ENCODE measurements at regions not wholly inside any gene's neighbourhood (a gene's known extent, or its start where the extent isn't known, plus 50 kb on each side); places are given as distances from the start of the nearest gene placed in this dataset.

GRCh38 chr7:94054130-94054529, 50.0 kb upstream of the BET1 start:
- DNase-seq (ENCODE audit: low read depth in 3 of 3): no peak

GRCh38 chr7:94055963-94056362, 51.8 kb upstream of the BET1 start:
- no peak for DNase-seq (ENCODE audit: low read depth in 3 of 3)

GRCh38 chr7:94056796-94057207, 52.6 kb upstream of the BET1 start:
- DNase-seq (ENCODE audit: low read depth in 3 of 3): no peak

GRCh38 chr7:94057955-94058354, 53.8 kb upstream of the BET1 start:
- no peak for DNase-seq (ENCODE audit: low read depth in 3 of 3)

GRCh38 chr7:94059746-94060145, 55.6 kb upstream of the BET1 start:
- no peak for DNase-seq (ENCODE audit: low read depth in 3 of 3)

- no peak for DNase-seq (ENCODE audit: low read depth in 3 of 3)
These were observed 56.6 kb upstream of the BET1 start for GRCh38 chr7:94060752-94061151.

GRCh38 chr7:94061326-94061725, 57.2 kb upstream of the BET1 start:
- DNase-seq (ENCODE audit: low read depth in 3 of 3): no peak

GRCh38 chr7:94062372-94062771, 58.2 kb upstream of the BET1 start:
- DNase-seq (ENCODE audit: low read depth in 3 of 3): no peak

- no peak for DNase-seq (ENCODE audit: low read depth in 3 of 3)
These were observed 60.5 kb upstream of the BET1 start for GRCh38 chr7:94064541-94065191.

GRCh38 chr7:94067047-94067446, 62.9 kb upstream of the BET1 start:
- no peak for DNase-seq (ENCODE audit: low read depth in 3 of 3)

GRCh38 chr7:94067506-94067905, 63.4 kb upstream of the BET1 start:
- no peak for DNase-seq (ENCODE audit: low read depth in 3 of 3)

- no peak for DNase-seq (ENCODE audit: low read depth in 3 of 3)
These were observed 65.1 kb upstream of the BET1 start for GRCh38 chr7:94069162-94069739.

- DNase-seq (ENCODE audit: low read depth in 3 of 3): no peak
These were observed 76.4 kb upstream of the BET1 start for GRCh38 chr7:94080551-94080950.

GRCh38 chr7:94082126-94082525, 78.0 kb upstream of the BET1 start:
- DNase-seq (ENCODE audit: low read depth in 3 of 3): no peak

- DNase-seq (ENCODE audit: low read depth in 3 of 3): peak in 2 of 3 experiments; percentile 3 to 10
These were observed 83.7 kb upstream of the BET1 start for GRCh38 chr7:94087664-94088352.

- DNase-seq (ENCODE audit: low read depth in 3 of 3): no peak
These were observed 84.4 kb upstream of the BET1 start for GRCh38 chr7:94088560-94088959.

- DNase-seq (ENCODE audit: low read depth in 3 of 3): no peak
These were observed 85.7 kb upstream of the BET1 start for GRCh38 chr7:94089806-94090205.

GRCh38 chr7:94092980-94093379, 88.8 kb upstream of the BET1 start:
- DNase-seq (ENCODE audit: low read depth in 3 of 3): no peak

GRCh38 chr7:94094298-94094697, 90.1 kb upstream of the BET1 start:
- no peak for DNase-seq (ENCODE audit: low read depth in 3 of 3)

GRCh38 chr7:94095316-94096009, 91.3 kb upstream of the BET1 start:
- no peak for DNase-seq (ENCODE audit: low read depth in 3 of 3)

GRCh38 chr7:94099679-94100078, 95.5 kb upstream of the BET1 start:
- no peak for DNase-seq (ENCODE audit: low read depth in 3 of 3)

GRCh38 chr7:94100723-94101345, 96.7 kb upstream of the BET1 start:
- DNase-seq (ENCODE audit: low read depth in 3 of 3): no peak

All from stimulated activated CD4-positive, alpha-beta T cell treated with anti-CD3 and anti-CD28 coated beads, TNF-alpha, amount 100 ng/mL, for 4 hours (primary cell).